ENCODE measurements at regions not wholly inside any gene's neighbourhood (a gene's known extent, or its start where the extent isn't known, plus 50 kb on each side); places are given as distances from the start of the nearest gene placed in this dataset.
"Not testable (repeated sequence)": the region's sequence is repeated elsewhere in the genome, so short reads cannot be mapped to it uniquely, and the experiment has no call there.

GRCh38 chr5:102666164-102666946 is 88.8 kb upstream of the PAM start:
- peak in 1 of 5 experiments; percentile 16 for DNase-seq

- DNase-seq, result no peak
Measured at GRCh38 chr5:102668220-102668932, 86.7 kb upstream of the PAM start.

- DNase-seq, result no peak
Measured at GRCh38 chr5:102670224-102670836, 84.8 kb upstream of the PAM start.

GRCh38 chr5:102671033-102671734 is 83.9 kb upstream of the PAM start:
- DNase-seq, result not testable (repeated sequence)

DNA sequence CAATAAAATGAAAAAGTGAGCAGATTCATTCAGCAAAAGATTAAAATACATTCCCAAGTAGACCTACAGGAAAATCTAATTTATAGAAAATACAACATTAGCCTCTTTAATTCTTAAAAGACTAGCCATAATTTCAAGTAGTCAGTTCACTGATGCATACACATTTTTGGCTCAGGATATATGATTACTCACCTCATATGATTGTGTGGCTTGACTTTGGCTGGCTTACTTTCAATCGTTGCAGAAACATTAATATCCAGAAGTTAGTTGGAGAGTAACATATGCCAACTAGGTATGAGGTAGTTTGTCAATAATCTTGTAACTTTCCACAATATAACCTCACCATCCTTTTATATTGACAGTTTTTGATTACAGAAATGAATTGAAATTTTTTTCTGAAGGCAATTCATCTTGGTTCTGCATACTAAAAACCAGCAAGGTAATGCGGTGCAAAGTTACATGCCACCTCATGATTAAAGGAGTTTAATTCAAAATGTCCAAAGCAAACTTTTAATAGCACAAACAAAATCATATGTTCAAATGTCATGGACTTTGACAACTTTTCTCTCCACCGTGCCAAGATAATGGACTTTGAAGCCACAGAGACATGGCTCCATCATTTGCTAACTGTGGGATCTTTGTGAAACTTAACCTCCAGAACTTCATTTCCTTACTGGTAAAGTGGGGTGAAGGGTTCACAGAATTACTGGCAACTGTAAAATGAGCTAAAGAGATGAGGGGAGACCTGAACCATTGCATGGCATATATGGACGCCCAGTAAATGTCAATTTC is 76.6 kb upstream of the PAM start:
- DNase-seq, result no peak

DNA sequence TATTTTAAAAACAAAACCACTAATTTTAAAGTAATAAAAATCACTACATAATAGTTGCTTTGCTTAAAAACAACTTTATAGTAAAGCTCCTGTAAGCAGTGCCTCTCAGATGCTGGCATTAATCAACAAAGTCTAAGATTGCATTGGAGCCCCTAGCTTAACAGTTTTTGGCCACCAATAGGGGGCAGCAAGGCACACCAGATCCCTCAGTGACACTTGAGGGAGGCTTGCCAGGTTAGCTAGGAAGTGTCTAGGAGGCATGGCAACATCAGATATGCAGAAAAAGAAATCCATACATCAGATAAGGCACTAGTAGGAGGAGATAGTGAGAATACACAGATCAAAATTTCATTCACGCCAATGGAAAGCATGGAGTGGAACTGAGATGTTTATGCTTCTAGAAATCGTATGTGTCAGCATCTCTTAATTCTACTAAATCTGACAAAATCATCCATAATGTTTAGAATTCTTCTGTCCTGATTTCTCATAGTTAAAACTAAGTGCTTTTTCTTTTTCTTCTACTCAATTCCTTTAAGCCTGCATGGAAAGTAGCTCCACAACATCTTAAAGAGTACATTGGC is 73.6 kb upstream of the PAM start:
- DNase-seq, result peak in 4 of 5 experiments; percentile 12 to 54 (median 28)

DNA sequence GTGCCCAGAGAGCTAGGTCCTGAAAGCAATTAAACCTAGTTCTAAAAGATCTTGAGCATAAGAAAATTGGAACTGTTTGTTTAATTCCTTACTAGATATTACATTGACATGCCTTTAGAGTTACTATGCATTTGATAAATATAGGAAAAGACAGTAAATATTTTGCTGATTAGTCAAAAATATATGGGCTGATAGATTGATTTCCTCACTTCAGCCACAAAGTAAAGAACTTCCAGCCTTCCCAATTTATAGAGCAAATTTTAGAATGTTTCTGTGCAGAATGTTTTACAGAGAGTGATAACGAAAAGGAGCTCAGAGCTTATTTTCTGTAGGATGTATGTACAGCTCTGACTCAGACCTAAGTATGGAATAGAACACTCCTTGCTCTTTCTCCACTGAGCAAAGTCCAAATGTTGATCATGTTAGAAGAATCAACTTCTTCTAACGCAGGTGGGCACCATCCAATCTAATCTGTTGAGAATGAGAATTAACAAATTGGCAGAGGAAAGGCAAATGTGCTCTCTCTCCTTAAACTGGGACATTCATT is 72.9 kb upstream of the PAM start:
- no peak for DNase-seq

DNA sequence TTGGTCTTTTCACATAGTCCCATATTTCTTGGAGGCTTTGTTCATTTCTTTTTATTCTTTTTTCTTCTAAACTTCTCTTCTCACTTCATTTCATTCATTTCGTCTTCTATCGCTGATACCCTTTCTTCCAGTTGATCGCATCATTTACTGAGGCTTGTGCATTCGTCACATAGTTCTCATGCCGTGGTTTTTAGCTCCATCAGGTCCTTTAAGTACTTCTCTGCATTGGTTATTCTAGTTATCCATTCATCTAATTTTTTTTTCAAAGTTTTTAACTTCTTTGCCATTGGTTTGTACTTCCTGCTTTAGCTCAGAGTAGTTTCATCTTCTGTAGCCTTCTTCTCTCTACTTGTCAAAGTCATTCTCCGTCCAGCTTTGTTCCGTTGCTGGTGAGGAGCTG is 67.0 kb upstream of the PAM start:
- not testable (repeated sequence) for DNase-seq

DNA sequence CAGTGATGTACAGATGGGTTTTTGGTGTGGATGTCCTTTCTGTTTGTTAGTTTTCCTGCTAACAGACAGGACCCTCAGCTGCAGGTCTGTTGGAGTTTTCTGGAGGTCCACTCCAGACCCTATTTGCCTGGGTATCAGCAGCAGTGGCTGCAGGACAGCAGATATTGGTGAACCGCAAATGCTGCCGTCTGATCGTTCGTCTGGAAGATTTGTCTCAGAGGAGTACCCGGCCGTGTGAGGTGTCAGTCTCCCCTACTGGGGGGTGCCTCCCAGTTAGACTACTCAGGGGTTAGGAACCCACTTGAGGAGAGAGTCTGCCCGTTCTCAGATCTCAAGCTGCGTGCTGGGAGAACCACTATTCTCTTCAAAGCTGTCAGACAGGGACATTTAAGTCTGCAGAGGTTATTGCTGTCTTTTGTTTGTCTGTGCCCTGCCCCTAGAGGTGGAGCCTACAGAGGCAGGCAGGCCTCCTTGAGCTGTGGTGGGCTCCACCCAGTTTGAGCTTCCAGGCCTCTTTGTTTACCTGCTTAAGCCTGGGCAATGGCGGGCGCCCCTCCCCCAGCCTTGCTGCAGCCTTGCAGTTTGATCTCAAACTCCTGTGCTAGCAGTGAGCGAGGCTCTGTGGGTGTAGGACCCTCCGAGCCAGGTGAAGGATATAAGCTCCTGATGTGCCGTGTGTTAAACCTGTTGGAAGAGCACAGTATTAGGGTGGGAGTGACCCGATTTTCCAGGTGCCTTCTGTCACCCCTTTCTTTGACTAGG is 66.3 kb upstream of the PAM start:
- not testable (repeated sequence) for DNase-seq

- DNase-seq, result no peak
Measured at GRCh38 chr5:102690910-102691309, 64.2 kb upstream of the PAM start.

GRCh38 chr5:102691434-102691833 is 63.7 kb upstream of the PAM start:
- no peak for DNase-seq

DNA sequence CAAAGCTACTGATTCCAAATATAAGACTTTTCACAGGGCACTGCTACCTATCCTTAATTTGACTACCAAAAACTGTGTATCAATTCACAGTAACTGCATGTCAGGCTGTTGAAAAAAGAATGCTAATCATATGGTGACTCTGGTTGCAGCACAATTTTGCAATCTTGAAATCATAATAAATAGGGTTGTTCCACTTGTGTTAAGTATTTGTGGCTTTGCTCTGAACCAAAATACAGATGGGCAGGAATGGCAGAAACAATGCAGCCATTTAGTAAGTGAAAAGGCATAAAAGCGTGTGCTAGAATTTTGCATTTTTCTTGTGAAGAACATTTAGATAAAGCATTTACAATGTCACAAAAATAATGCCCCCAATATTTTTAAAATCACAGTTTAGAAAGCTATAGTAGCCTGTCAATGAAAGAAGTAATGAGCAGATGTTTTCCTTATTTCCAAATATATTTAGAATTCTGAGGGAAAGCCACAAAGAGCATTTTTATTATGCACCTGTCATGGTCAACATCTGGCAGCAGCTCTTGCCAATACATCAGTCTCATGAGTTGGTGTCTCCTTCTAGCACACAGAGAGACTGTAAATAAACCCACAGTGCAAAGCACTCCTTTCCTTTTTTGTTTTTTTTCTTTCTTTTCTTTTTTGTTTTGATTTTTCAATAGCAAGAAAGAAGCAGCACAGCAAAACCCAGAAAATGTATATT is 54.8 kb upstream of the PAM start:
- DNase-seq, result no peak

DNA sequence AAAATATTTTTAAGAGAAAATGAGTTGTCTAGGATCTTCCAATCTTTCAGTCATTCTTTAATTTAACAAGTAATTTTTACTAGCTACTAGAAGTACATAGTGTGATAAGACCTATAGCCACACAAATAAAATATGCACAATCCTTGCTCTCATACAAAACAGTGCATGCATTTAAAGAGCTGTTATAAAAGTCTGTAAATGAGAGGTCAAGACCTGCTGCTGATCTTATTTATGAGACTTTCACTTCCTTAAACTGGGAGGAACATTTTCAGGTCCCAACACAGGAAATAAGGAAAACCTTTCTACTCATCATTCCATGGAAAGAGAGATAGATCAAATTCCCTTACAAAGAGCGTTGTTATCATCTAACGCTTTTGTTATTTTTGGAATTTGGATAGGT is 54.2 kb upstream of the PAM start:
- no peak for DNase-seq

DNA sequence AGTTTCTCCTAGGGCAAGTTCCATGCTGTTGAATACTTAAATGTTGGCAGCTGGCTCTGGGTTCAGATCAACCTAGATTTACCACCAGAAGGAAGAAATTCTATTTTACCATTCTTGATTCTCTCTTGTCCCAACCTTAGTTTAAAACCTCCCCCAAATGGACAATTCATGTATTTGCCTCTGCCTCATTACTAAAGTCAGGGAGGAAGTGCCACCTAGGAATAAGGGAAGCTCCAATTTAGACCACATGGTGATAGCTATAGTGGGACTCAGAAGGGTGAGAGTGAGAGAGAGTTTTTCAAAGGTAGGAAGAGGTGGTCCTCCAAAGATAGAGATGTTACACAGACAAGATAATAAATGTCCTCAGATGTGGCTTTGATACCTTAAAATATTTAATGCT is 53.4 kb upstream of the PAM start:
- DNase-seq, result no peak
